GM19468 (cell line): ENCODE measurements at regions not wholly inside any gene's neighbourhood (a gene's known extent, or its start where the extent isn't known, plus 50 kb on each side); places are given as distances from the start of the nearest gene placed in this dataset.
"Not testable (repeated sequence)": the region's sequence is repeated elsewhere in the genome, so short reads cannot be mapped to it uniquely, and the experiment has no call there.

ENCODE experiments used
- ATAC-seq: cut with Tn5 transposase; IDR thresholded peaks from one replicate; pipeline ENCODE4 v1.9.1; 2021; ENCODE audit warnings: mild to moderate bottlenecking, moderate library complexity, moderate number of reproducible peaks; ENCODE audit not compliant: unreplicated experiment; ENCODE audit errors: extremely low read depth

DNA sequence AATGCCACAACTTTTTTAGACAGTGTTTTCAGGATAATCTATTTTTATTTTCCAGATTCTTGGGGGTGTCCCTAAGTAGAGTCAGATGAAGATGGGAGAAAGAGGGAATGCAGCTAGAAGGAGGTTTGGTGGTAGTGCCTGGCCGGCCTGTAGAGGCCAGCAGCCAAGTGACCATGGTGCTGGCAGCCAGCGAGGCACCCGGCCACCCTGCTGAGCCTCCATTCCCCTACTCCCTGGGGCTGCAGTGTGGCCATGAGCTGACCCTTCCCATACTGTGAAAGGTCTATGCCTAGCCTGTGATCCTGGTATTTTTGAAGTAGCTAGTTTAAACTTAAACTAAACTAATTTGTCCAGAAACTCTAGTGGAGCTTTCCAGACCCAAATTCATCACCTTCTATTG is 268.6 kb downstream of the CYRIA start:
- no peak for ATAC-seq

DNA sequence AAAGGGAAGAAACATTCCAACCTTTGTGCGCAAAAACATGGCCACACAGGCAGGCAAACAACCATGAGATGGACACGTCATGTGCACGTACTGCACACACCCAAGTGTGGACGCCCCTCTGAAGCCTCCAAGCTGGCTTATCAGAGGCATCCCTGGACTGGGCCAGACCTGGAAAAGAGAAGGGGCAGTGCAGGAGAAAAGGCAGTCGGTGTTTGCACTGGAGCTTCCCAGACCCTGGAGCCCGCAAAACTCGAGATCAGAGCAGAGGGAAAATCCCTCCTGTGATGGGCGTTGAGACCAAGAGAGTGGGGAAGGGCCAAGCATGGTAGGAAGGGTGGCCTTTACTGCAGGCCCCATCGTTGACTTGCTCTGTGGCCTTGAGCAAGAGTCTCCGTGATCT is 269.5 kb downstream of the CYRIA start:
- no peak for ATAC-seq

DNA sequence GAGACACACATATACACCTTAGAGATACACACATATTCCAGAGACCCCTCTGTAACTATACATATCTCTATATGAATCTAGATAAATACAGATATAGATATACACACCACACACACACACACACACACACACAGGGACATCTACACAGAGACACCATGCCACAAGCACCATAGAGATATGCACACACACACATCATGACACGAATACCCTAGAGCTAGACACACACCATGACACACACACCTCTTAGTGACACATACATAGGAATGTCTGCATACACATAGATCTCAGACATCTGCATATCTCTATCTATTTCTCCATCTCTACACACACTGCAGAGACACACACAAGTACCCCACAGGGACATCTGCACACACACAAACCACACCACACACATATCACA is 270.0 kb downstream of the CYRIA start:
- no peak for ATAC-seq

DNA sequence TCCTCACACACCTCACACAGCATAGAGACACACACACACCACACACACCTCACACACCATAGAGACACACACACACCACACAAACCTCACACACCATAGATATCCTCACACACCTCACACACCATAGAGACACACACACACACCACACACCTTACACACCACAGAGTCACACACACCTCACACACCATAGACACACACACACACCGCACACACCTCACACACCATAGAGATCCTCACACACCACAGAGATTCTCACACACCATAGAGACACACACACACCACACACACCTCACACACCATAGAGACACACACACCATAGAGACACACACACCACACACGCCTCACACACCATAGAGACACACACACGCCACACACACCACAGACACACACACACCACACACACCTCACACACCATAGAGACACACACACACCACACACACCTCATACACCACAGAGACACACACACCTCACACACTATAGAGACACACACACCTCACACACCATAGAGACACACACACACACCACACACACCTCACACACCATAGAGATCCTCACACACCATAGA is 270.6 kb downstream of the CYRIA start:
- ATAC-seq, result no peak

DNA sequence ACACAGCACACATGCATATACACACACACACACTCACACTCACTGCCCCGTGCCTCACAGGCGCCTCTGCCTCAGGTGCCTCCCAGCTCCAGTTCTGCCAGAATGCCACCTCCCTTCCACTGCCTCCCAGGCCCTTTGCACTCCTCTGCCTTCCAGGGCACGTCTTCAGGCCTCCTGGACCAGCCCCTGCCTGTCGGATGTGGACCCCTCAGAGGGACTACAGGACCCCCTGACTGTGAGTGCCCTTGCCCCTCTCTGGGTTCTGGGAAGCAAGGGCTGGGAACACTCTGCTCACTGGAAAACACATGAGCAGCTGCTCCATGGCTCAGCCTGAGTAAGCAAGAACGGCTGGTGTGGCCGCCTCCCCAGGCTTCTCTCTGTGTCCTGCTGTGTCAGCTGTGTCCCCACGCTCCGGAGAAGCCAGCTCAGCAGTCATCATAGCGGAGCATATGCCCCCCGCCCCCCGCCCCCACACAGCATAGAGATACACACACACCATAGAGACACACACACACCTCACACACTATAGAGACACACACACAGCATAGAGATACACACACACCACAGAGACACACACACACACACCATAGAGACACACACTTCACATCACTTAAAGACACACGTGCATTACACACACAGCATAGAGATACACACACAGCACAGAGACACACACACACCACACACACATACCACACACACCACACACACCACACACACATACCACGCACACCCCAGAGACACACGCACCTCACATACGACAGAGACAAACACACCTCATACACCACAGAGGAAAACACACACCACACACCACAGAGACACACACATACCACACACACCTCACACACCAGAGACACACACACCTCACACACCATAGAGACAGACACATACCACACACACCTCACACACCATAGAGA is 271.3 kb downstream of the CYRIA start:
- no peak for ATAC-seq

DNA sequence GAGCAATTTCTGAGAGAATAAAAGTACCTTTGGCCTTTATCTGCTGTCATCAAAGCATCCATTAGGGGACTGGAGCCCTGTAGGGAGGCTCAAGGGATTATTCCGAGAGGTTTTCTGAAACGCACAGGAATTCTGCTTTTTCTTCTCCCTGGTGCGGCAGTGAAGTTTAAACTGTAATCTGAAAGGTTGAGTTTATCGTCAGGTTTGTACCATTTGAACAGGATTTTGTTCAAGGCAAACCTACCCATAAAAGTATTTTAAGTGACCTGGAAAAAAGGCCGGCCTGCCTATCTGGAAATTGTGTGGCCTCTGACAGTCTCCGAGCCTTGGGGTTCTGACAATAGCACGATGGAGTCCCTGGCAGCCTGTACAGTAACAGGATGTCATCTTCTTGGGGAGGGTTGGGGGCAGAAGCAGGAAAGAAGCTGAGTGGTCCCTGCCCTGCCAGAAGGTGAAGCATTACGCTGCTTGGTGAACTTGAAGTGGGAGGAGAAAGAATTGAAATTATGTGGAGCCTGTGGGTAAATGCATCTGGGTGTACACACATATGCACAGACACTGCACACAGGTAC is 272.0 kb downstream of the CYRIA start:
- no peak for ATAC-seq

DNA sequence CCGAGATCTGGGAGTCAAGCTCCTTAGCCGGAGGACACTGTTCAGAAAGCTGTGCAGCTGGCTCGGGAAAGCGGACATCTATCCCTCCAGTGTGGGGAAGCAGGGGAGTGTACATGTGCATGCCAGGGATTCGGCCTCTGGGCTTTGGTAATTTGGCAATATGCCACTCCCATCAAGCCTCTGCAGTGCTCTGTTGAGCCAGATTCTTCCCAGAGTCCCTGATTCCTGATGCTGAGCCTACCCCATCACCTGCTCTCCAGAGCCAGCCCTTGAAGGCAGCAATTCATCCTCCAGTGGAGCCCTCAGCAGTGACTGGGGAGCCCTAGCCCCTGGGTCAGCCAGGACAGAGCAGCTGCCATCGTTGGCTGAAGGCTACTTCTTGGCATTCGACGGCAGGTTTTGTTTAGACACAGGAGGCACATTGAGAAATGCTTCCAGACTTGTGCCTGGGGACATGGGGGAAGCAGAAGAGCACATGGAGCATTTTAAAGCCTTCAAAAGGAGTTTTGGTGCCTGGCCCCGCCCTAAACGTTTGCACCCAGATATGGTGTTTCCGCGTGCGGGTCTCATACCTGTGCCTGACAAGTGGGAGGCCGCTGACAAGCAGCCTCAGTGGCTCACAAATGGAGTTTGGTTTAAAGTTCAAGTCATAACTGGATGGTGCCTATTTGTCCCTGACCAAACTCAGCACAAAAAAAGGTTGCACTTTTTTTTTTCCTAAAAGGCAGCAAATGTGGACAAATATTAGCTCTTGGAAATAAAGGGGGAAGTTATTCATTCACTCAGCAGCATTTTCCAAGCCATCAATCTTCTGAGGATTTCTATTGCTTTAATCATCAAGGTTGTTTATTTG is 272.8 kb downstream of the CYRIA start:
- no peak for ATAC-seq

DNA sequence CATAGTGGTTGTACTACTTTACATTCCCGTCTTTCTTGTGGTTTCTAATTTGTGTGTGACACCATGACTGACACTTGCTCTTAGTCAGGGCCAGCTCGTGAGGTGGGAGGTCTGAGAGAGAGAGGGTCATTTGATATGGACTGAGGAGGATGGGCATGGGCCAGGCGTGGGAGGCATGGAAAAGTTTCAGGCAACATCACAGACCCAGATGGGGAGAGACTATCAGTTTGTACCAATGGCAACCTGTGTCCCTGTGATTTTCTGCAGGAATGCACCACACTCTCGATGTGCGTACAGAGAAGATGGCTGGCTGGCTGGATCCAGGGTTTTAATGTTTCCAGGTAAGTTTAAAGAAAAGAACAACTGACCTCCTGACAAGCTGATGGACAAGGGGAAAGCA is 273.6 kb downstream of the CYRIA start:
- ATAC-seq, result no peak

DNA sequence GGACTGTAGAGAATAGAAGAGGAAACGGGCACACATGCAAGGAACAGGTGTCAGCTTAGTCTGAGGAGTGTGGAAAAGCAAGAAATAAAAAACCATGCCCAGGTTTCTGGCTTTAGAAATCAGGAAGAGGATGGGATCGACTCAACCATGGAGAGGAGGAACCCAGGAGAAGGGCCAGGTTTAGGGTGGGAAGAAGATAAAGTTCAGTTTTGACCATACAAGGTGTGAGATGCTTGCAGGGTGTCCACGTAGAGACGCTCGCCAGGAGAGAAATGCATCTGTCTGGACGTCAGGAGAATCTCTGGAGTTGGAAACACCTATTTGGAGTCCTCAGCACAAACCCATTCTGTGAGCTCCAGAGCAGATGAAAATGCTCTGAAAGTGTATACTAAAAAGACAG is 275.1 kb downstream of the CYRIA start:
- ATAC-seq, result no peak

DNA sequence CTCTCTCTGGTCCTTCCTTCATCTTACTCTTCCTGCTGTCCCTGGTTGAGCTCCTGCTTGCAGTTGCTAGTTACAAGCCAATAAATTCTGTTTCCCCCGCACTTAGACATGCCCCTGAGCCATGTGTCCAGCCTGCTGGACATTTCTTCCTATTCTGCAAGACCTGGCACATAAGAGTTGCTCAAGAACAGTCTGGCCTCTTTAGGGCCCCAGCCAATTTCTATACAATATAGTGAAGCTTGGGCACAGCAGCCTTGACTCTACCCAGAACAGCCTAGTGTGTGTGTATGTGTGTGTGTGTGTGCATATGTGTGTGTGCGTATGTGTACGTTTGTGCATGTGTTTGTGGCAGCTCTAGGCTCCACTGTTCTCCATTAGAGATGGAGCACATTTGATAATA is 276.0 kb downstream of the CYRIA start:
- ATAC-seq, result no peak

DNA sequence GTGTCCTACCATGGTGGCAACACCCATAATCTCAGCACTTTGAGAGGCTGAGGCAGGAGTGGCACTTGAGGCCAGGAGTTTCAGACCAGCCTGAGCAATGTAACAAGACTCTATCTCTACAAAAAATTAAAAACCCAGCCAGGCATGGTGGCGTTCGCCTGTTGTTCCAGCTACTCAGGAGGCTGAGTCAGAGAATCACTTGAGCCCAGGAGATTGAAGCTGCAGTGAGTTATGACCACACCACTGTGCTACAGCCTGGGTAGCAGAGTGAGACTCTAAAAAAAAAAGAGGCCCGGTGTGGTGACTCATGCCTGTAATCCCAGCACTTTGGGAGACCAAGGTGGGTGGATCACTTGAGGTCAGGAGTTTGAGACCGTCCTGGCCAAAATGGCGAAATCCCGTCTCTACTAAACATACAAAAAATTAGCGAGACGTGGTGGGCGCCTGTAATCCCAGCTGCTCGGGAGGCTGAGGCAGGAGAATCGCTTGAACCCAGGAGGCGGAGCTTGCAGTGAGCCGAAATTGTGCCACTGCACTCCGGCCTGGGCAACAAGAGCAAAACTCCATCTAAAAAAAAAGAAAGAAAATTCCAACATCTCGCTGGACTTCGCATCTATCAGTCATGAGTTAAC is 277.3 kb downstream of the CYRIA start:
- not testable (repeated sequence) for ATAC-seq

DNA sequence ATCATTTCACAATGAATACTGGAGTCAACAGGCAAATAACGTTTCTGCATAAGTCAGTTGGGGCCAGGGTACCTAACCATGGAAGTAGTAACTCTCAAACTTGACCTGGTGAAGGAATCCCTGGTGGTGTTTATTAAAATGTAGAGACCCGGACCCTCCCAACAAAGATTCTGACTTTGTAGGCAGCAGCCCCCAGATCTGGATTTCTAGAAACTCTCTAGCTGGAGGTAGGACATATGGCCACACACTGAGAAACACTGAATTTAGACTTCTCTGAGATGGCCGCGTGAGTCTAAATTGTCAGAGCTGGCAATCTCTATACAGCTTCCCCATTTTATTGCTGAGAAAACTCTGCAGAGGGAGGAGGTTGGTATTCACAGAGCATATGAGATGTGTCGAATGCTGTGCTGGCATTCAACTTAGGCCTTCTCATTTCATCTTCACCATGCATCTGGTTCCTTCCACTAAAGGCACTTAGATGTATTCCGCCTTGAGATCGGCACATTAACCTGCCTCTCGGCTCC is 278.1 kb downstream of the CYRIA start:
- ATAC-seq, result no peak

DNA sequence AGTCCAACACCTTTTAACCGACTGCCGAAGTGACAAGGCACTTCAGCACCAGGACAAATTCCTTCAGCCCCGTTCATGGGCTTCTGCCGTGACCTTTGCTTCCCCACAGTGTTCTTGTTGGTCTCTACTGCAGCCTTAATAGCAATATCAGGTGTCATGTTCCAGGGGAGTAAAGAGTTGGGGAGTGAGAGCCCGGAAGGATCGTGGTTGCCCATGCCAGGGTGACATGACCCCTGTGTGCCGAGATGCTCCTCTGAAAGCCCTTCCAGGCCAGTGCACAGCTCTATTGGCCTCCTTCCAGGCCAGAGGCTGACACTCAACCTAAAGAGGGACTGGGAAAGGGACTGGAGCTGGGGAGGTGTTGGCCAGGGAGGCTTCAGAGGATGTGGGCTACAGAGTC is 279.2 kb downstream of the CYRIA start:
- ATAC-seq, result no peak

DNA sequence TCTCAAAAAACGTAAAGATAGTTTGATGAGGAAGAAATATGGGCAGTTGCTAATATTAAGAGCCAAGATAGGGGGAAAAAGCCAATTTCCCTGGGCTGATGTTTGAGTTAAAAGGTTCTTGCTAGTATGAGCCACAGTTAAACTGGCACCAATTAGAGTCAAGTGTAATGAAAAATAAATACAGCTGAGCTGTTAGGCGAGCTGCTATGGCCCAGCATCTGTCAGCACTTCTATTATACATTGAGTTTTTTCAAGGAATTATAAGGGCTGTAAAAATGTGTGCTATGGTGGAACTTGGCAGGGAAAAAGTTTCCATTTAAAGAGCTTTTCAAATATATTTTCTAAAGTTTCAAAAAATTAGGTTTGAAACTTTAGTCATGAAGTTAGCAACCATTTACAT is 279.6 kb downstream of the CYRIA start:
- no peak for ATAC-seq

DNA sequence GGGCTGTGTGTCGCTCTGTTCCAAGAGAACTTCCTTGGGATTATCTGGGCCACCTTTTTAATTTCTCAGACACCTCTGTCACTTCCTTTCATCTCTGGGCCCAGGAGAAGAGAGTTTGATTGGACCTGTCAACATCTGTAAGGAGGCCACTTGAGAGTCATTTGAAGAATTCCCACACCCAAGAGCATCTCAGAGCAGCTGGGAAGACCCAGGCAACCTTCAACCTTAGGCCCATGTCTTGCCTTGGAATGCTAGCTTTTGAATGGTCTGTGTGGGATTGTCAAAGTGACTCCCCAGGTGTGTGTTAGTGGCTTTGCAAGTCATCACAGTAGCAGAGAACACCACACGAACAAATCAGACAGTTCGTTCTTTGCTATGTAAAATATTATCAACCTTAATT is 280.3 kb downstream of the CYRIA start:
- ATAC-seq, result no peak

DNA sequence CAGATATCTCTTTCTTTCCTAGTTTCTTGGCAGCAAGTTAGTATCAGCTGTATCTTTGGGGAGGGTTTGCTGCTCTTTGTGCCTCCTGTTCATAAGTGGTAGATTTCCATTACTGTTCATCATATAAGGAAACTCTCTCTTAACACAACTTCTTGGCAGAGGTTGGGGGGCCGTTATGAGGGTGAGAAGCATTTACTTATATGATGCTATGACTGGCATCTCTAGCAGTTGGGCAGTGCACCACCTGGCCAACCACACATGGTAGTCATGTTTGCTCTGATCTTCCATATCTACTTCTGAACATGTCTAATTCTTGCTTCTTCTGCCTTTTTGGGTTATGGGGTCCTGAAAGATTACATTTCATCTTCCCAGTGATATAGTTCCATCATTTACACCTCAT is 282.2 kb downstream of the CYRIA start:
- no peak for ATAC-seq

DNA sequence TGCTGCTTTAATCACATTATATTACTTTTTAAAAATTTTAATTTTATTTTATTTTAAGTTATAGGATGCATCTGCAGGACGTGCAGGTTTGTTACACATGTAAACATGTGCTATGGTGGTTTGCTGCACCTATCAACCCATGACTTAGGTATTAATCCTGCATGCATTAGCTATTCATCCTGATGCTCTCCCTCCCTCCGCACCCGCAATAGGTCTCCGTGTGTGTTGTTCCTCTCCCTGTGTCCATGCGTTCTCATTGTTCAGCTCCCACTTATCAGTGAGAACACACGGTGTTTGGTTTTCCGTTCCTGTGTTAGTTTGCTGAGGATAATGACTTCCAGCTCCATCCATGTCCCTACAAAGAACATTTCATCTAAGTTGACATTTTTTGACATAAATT is 283.2 kb downstream of the CYRIA start:
- no peak for ATAC-seq

DNA sequence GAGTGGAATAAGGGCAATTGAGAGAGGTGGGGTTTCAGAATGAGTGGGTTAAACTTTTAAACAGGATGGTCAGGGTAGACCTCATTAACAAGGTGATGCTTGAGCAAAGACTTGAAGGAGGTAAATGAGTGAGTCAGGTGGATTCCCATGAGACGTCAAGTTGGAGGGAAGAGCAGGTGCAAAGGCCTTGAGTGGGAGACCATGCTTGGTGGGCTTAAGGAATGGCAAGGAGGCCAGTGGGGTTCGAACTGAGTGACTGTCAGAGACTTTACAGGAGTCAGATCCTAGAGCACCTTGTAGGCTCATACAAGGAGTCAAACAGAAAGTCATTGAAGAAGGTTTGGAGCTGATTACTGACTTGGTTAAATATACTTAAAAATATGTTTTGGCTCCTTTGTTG is 284.1 kb downstream of the CYRIA start:
- ATAC-seq, result no peak

DNA sequence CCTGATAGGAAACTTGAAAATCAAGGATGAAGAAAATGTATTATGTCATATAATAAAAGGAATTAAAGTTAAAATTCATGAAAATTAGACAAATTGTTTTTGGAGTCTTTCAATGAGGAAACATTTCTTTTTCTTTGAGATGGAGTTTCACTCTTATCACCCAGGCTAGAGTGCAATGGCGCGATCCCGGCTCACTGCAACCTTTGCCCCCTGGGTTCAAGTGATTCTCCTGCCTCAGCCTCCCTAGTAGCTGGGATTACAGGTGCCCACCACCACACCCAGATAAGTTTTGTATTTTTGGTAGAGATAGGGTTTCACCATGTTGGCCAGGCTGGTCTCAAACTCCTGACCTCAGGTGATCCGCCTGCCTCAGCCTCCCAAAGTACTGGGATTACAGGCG is 285.7 kb downstream of the CYRIA start:
- not testable (repeated sequence) for ATAC-seq

DNA sequence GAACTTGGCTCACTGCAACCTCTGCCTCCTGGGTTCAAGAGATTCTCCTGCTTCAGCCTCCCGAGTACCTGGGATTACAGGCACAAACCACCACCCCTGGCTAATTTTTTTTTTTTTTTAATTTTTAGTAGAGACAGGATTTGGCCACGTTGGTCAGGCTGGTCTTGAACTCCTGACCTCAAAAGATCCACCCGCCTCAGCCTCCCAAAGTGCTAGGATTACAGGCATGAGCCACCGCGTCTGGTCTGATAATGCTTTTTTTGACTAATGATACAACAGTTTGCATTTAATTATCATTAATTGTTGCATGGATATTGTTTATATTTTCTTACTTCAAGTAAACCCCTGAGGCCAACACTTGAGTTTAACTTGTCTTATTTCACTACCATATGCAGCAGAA is 286.6 kb downstream of the CYRIA start:
- ATAC-seq, result not testable (repeated sequence)
